ENCODE measurements at regions not wholly inside any gene's neighbourhood (a gene's known extent, or its start where the extent isn't known, plus 50 kb on each side); places are given as distances from the start of the nearest gene placed in this dataset.

DNA sequence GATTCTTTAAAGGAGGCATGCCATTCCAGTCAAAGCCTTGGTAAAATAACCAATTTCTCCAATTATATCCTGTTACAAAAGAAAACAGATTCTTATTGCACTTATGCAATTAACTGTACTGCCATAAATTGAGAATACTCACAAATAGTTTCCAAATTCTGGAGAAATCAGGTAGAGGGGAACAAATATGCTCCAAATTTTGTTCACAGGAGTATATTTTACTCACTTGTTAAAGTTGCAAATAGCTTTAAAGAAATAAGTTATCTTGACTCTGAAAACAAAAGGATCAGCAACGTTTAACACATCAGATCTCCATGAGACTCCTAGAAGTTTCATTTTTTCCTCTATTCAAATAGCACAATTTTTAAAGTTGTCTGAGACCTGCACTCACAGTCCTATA is 712.1 kb upstream of the ARRDC4 start:
- no peak for DNase-seq (ENCODE audit: low spot score)
- TF ChIP-seq, protein P1, sequence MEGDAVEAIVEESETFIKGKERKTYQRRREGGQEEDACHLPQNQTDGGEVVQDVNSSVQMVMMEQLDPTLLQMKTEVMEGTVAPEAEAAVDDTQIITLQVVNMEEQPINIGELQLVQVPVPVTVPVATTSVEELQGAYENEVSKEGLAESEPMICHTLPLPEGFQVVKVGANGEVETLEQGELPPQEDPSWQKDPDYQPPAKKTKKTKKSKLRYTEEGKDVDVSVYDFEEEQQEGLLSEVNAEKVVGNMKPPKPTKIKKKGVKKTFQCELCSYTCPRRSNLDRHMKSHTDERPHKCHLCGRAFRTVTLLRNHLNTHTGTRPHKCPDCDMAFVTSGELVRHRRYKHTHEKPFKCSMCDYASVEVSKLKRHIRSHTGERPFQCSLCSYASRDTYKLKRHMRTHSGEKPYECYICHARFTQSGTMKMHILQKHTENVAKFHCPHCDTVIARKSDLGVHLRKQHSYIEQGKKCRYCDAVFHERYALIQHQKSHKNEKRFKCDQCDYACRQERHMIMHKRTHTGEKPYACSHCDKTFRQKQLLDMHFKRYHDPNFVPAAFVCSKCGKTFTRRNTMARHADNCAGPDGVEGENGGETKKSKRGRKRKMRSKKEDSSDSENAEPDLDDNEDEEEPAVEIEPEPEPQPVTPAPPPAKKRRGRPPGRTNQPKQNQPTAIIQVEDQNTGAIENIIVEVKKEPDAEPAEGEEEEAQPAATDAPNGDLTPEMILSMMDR (IDR thresholded peaks at IDR 0.05; ENCODE audit: borderline replicate concordance, control extremely low read depth, extremely low read depth, insufficient read depth, missing control alignments), result no peak
- in situ Hi-C loops (cut with MboI; ENCODE audit: low sequenced_read_pairs, unreplicated experiment), result loop anchor here (25.0 kb wide), 1 partner anchor 886 kb away; no protein-coding TSS in a partner anchor

DNA sequence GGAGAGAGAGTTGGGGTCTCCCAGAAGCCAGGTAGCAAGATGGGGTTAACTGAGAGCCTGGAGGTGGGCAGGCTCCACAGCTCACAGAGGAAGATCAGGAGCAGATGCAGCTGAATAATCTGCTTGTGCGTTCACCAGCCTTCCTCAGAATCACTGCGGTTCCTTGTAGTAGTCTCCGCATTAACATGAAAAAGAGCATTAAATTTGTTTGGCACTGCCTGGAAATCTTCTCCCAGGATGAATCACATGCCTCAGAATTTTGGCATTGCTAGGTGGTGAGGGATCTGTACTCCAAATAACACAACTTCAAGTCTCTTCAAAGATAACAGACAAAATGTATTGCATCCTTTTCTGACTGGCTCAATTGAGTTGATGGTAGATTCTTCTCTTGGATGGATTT is 700.6 kb upstream of the ARRDC4 start:
- TF ChIP-seq, protein P1 (IDR thresholded peaks at IDR 0.05; ENCODE audit: borderline replicate concordance, control extremely low read depth, extremely low read depth, insufficient read depth, missing control alignments), result no peak
- DNase-seq (ENCODE audit: low spot score), result no peak
- in situ Hi-C loops (cut with MboI; ENCODE audit: low sequenced_read_pairs, unreplicated experiment), result no loop called here

DNA sequence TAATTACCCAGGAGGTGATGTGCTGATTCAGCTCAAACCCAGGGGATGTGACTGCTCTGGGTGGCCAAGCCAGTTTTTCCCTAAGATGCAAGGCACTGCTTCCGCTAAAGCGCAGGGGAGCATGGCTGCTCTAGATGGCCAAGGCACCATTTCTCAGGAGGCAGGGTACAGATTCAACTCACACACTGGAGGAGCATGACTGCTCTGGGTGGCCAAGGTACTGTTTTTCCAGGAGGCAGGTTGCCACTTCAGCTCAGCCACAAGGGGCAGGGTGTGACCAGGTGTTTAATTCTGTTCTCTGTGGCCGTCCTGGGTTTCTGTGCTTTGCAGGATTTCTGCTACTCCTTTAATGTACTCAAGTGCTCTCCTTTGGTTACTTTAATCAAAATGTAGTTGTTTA is 659.3 kb upstream of the ARRDC4 start:
- DNase-seq (ENCODE audit: low spot score), result no peak
- TF ChIP-seq, protein P1 (IDR thresholded peaks at IDR 0.05; ENCODE audit: borderline replicate concordance, control extremely low read depth, extremely low read depth, insufficient read depth, missing control alignments), result no peak
- in situ Hi-C loops (cut with MboI; ENCODE audit: low sequenced_read_pairs, unreplicated experiment), result no loop called here

DNA sequence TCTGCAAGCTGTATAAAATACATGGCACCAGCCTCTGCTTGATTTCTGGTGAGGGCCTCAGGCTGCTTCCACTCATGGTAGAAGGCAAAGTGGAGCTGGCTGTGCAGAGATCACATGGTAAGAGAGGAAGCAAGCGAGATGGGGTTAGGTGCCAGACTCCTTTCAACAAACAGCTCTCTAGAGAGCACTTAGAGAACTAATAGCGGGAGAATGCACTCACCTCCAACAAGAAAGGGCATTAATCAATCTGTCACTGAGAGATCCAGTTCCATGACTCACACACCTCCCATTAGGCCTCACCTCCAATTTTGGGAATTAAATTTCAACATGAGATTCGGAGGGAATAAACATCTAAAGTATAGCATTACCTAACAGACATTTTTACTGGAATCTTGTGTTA is 644.1 kb upstream of the ARRDC4 start:
- in situ Hi-C loops (cut with MboI; ENCODE audit: low sequenced_read_pairs, unreplicated experiment), result no loop called here
- TF ChIP-seq, protein P1 (IDR thresholded peaks at IDR 0.05; ENCODE audit: borderline replicate concordance, control extremely low read depth, extremely low read depth, insufficient read depth, missing control alignments), result no peak
- DNase-seq (ENCODE audit: low spot score), result no peak

DNA sequence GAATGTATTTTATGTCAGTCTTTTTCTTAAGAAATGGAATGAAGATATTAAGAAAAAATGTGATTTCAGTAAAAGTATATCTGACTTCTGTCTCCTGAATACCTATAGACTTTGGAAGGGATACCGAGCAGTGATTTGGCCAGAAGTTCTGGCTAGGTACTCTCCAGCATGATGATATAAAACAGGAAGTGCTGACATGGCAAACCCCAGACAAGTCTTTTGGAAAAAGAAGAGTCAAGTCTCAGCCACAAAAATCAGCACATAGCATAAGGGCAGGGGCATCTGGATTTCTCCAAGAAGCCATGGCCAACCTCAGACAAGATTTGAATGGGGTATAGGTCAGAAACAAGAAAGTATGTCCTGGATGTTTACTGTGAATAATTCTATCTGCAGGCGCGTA is 643.3 kb upstream of the ARRDC4 start:
- TF ChIP-seq, protein P1 (IDR thresholded peaks at IDR 0.05; ENCODE audit: borderline replicate concordance, control extremely low read depth, extremely low read depth, insufficient read depth, missing control alignments), result no peak
- in situ Hi-C loops (cut with MboI; ENCODE audit: low sequenced_read_pairs, unreplicated experiment), result no loop called here
- DNase-seq (ENCODE audit: low spot score), result no peak

DNA sequence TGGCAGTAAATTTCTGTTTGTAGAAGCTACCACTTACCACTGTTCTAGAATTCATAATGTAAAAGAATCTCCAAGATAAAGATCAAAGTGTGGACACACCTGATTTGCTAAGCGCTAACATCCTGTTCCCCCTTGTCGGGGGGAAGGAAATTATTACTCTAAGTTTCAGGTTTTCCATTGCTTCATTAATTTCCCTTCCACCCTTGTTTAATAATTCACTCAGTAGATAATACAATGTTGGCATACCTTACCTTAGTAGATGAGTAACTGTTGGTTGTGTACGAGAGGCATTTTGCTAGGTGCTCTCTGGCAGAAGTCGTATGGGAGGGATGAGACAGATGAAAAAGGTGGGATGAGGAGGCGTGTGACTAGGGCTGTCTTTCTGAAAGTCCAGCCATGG is 641.2 kb upstream of the ARRDC4 start:
- TF ChIP-seq, protein P1 (IDR thresholded peaks at IDR 0.05; ENCODE audit: borderline replicate concordance, control extremely low read depth, extremely low read depth, insufficient read depth, missing control alignments), result no peak
- in situ Hi-C loops (cut with MboI; ENCODE audit: low sequenced_read_pairs, unreplicated experiment), result no loop called here
- no peak for DNase-seq (ENCODE audit: low spot score)

DNA sequence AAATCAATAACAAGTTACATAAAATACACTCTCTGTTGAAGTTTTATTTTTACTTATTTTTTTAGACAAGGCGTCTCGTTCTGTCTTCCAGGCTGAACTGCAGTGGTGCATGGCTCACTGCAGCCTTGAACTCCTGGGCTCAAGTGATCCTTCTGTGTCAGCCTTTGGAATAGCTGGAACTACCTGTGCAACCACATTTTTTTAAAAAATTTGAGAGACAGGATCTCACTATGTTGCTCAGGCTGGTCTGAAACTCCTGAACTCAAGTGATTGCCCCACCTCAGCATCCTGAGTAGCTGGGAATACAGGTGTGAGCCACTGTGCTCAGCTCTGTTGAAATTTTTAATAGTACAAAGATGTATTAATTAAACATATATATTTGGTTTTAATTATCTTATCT is 614.3 kb upstream of the ARRDC4 start:
- DNase-seq (ENCODE audit: low spot score), result no peak
- in situ Hi-C loops (cut with MboI; ENCODE audit: low sequenced_read_pairs, unreplicated experiment), result no loop called here
- TF ChIP-seq, protein P1 (IDR thresholded peaks at IDR 0.05; ENCODE audit: borderline replicate concordance, control extremely low read depth, extremely low read depth, insufficient read depth, missing control alignments), result no peak

Data from GM13976 (cell line).